ENCODE measurements at regions not wholly inside any gene's neighbourhood (a gene's known extent, or its start where the extent isn't known, plus 50 kb on each side); places are given as distances from the start of the nearest gene placed in this dataset.

GRCh38 chr11:22430639-22431038 lies 92.5 kb downstream of the SLC17A6 start:
- H3K4me3 ChIP-seq (ENCODE audit: low read length) = no peak overlapping the region
- no peak for DNase-seq (ENCODE audit: low read depth)
- TF ChIP-seq CTCF (IDR thresholded peaks at IDR 0.05; ENCODE audit: insufficient read depth, low read depth, low read length, missing control alignments) = no peak

DNA sequence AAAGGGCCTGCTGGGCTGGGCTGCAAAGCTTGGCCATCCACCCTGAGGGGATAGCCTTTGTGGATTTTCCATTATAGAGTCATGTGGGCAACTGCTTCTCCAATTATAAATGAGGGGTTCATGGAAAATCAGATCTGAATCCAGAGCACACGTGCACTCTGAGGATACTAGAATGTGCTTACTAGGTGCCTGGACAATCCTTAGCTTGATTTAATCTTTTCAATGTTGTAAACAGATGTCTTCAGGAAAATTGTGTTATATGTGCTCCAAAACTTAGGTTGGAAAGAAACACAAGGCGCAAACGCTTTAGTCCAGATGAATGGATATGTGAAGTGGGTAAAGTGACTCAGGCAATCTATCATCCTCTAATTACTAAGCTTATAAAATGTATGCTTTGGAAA lies 92.0 kb downstream of the SLC17A6 start:
- TF ChIP-seq CTCF (IDR thresholded peaks at IDR 0.05; ENCODE audit: insufficient read depth, low read depth, low read length, missing control alignments) = no peak
- H3K4me3 ChIP-seq (ENCODE audit: low read length) = no peak overlapping the region
- no peak for DNase-seq (ENCODE audit: low read depth)
